Skeletal muscle tissue (tissue), 3 donors: ENCODE measurements at regions not wholly inside any gene's neighbourhood (a gene's known extent, or its start where the extent isn't known, plus 50 kb on each side); places are given as distances from the start of the nearest gene placed in this dataset.

ENCODE experiments used
- H3K27ac ChIP-seq: one replicate; pipeline ENCODE4 v1.7.0; 2013; ENCODE audit warnings: mild to moderate bottlenecking, low read depth, low read length, inconsistent platforms
- H3K27me3 ChIP-seq, 3 donors: one replicate each; pipeline ENCODE4 v1.7.0; 2013; ENCODE audit warnings: low read length in 3 of 3; ENCODE audit not compliant: control insufficient read depth in 3 of 3, insufficient read depth in 3 of 3
- H3K36me3 ChIP-seq, 3 donors: one replicate each; pipeline ENCODE4 v1.7.0; 2013; ENCODE audit warnings: low read length in 3 of 3; ENCODE audit not compliant: control insufficient read depth in 3 of 3, insufficient read depth in 3 of 3
- H3K4me1 ChIP-seq, 3 donors: one replicate each; pipeline ENCODE4 v1.7.0; 2013; ENCODE audit warnings: low read length in 3 of 3, mild to moderate bottlenecking in 3 of 3; ENCODE audit not compliant: control insufficient read depth in 3 of 3, insufficient read depth in 3 of 3
- H3K4me3 ChIP-seq, 3 donors: one replicate each; pipeline ENCODE4 v1.7.0; 2013; ENCODE audit warnings: low read length in 3 of 3
- H3K9ac ChIP-seq, 3 donors: one replicate each; pipeline ENCODE4 v1.7.0; 2013; ENCODE audit warnings: low read length in 3 of 3, mild to moderate bottlenecking in 3 of 3, moderate library complexity in 2 of 3, low read depth in 1 of 3
- H3K9me3 ChIP-seq, 3 donors: one replicate each; pipeline ENCODE4 v1.7.0; 2013; ENCODE audit warnings: low read length in 3 of 3; ENCODE audit not compliant: control insufficient read depth in 3 of 3
- donor health status: Osteomylitis.

GRCh38 chr10:57948796-57949195 lies 318.9 kb downstream of the IPMK start:
- no peak overlapping the region for H3K4me3 ChIP-seq

DNA sequence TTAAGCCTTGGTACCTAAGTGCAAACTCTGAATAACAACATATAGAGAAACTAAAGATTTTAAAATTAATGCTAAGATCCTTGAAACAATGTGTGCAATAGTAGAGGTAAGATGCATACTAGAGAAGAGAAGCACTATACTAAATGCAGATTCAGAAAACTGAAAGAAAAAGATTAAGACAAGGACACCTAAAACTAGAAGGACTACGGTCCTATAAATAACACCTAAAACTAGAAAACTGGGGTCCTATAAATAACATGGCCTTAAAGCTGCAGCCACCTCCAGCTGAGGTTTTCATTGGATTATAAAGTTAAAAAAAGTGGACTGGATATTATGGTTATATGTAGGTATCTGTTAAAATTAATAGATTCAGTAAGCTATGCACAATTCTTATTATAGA lies 320.9 kb downstream of the IPMK start:
- no peak overlapping the region for H3K27ac ChIP-seq
- no peaks in the 10 kb centered on the region for H3K27me3 ChIP-seq
- no peaks in the 10 kb centered on the region for H3K36me3 ChIP-seq
- H3K4me1 ChIP-seq, result no peaks in the 10 kb centered on the region
- H3K4me3 ChIP-seq, result no peak overlapping the region
- no peak overlapping the region for H3K9ac ChIP-seq
- no peaks in the 10 kb centered on the region for H3K9me3 ChIP-seq

More at GRCh38 chr10:57948796-57949195, 318.9 kb downstream of the IPMK start:
- no peak overlapping the region for H3K9ac ChIP-seq
- H3K36me3 ChIP-seq, result no peaks in the 10 kb centered on the region
- no peaks in the 10 kb centered on the region for H3K4me1 ChIP-seq
- H3K27me3 ChIP-seq, result no peaks in the 10 kb centered on the region
- H3K9me3 ChIP-seq, result no peaks in the 10 kb centered on the region
- H3K27ac ChIP-seq, result no peak overlapping the region

DNA sequence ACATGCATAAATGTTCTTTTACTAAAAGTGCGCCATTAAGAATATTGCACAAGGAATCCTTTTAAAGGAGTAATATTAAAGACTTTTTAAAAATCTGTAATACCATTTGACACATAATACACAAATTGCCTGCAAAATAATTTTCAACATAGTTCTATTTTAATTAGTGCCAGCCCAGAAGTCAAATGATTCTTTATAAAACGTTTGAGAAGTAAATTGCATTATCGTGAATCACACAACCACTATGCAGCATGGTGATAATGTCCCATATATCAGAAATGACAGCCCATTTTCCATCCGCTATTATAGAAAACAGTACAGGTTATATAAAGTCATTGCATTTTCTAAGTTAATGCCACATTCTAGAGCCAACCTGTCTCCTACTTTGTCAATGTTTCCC lies 324.0 kb downstream of the IPMK start:
- H3K9ac ChIP-seq, result no peak overlapping the region

GRCh38 chr10:57925045-57925444 lies 342.6 kb downstream of the IPMK start:
- H3K27ac ChIP-seq, result no peak overlapping the region
- no peaks in the 10 kb centered on the region for H3K27me3 ChIP-seq
- H3K9me3 ChIP-seq, result no peaks in the 10 kb centered on the region
- no peak overlapping the region for H3K9ac ChIP-seq
- no peaks in the 10 kb centered on the region for H3K36me3 ChIP-seq
- no peak overlapping the region for H3K4me3 ChIP-seq
- H3K4me1 ChIP-seq, result no peaks in the 10 kb centered on the region

More for the DNA sequence above, 324.0 kb downstream of the IPMK start:
- Histone ChIP-seq H3K9me3 (no peaks in the 10 kb centered on the region), H3K36me3 (no peaks in the 10 kb centered on the region), H3K27ac (no peak overlapping the region), H3K4me1 (no peaks in the 10 kb centered on the region), H3K4me3 (no peak overlapping the region), H3K27me3 (no peaks in the 10 kb centered on the region)

- Histone ChIP-seq H3K9me3 (no peaks in the 10 kb centered on the region), H3K36me3 (no peaks in the 10 kb centered on the region), H3K9ac (no peak overlapping the region), H3K4me1 (no peaks in the 10 kb centered on the region), H3K27ac (no peak overlapping the region), H3K4me3 (no peak overlapping the region), H3K27me3 (no peaks in the 10 kb centered on the region)
Observed at GRCh38 chr10:57921140-57921539, 346.6 kb downstream of the IPMK start.

- no peak overlapping the region for H3K9ac ChIP-seq
- no peaks in the 10 kb centered on the region for H3K36me3 ChIP-seq
- H3K27me3 ChIP-seq, result no peaks in the 10 kb centered on the region
- no peaks in the 10 kb centered on the region for H3K9me3 ChIP-seq
- no peaks in the 10 kb centered on the region for H3K4me1 ChIP-seq
- no peak overlapping the region for H3K27ac ChIP-seq
- no peak overlapping the region for H3K4me3 ChIP-seq
Observed at GRCh38 chr10:57919864-57920263, 347.8 kb downstream of the IPMK start.

GRCh38 chr10:57917019-57917418 lies 350.7 kb downstream of the IPMK start:
- H3K9ac ChIP-seq, result no peak overlapping the region
- no peaks in the 10 kb centered on the region for H3K4me1 ChIP-seq
- no peak overlapping the region for H3K27ac ChIP-seq
- no peaks in the 10 kb centered on the region for H3K9me3 ChIP-seq
- H3K4me3 ChIP-seq, result no peak overlapping the region
- H3K36me3 ChIP-seq, result no peaks in the 10 kb centered on the region
- H3K27me3 ChIP-seq, result no peaks in the 10 kb centered on the region

DNA sequence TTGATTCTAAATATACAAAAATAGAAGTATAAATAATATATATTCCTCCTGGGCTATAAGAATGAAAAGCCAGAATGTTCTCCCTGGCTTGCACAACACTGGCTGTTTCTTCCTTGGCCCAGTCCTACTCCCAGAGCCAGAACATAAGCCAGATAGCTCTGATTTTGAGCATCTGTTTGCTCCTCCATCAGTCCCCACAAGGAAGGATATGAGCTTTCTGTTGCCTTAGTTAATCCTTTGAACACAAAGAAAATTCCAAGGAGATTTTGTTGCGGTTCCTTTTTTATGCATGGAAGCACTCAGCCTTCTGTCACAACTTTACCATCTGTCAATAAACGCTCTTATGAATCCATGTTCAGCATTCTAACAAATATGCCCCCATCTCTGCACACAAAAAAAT lies 361.8 kb downstream of the IPMK start:
- Histone ChIP-seq H3K27ac (no peak overlapping the region), H3K9ac (no peak overlapping the region), H3K4me3 (no peak overlapping the region), H3K4me1 (no peaks in the 10 kb centered on the region), H3K9me3 (peaks cover 0 to 2% (median 0%) of the 10 kb centered on the region in 3 donors), H3K36me3 (no peaks in the 10 kb centered on the region), H3K27me3 (no peaks in the 10 kb centered on the region)

DNA sequence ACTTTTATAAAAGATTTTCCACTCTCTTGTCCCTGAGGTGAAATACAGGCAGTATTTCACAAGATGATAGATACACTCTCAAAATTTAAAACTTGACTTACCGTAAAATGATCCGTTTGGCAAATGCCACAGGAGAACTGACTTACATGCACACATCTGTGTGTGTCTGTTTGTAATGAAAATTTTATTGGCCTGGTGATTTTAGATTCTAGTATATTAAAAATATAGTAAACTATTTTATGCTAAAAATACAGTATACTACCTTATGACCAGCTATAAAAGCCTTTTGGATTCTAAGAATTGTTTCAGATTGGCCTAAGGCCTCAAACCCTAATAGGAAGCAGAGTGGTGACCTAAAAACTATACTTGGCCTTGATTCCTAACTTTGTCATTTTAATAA lies 362.7 kb downstream of the IPMK start:
- no peaks in the 10 kb centered on the region for H3K36me3 ChIP-seq
- no peak overlapping the region for H3K9ac ChIP-seq
- H3K4me3 ChIP-seq, result no peak overlapping the region
- H3K27me3 ChIP-seq, result no peaks in the 10 kb centered on the region
- H3K4me1 ChIP-seq, result no peaks in the 10 kb centered on the region
- peaks cover 0 to 2% (median 0%) of the 10 kb centered on the region in 3 donors for H3K9me3 ChIP-seq
- H3K27ac ChIP-seq, result no peak overlapping the region

- H3K4me3 ChIP-seq, result no peak overlapping the region
- H3K27ac ChIP-seq, result no peak overlapping the region
- H3K4me1 ChIP-seq, result no peaks in the 10 kb centered on the region
- no peak overlapping the region for H3K9ac ChIP-seq
- H3K36me3 ChIP-seq, result no peaks in the 10 kb centered on the region
- H3K9me3 ChIP-seq, result peaks cover 0 to under 1% (median 0%) of the 10 kb centered on the region in 3 donors
- no peaks in the 10 kb centered on the region for H3K27me3 ChIP-seq
Observed at GRCh38 chr10:57898231-57898630, 369.5 kb downstream of the IPMK start.

DNA sequence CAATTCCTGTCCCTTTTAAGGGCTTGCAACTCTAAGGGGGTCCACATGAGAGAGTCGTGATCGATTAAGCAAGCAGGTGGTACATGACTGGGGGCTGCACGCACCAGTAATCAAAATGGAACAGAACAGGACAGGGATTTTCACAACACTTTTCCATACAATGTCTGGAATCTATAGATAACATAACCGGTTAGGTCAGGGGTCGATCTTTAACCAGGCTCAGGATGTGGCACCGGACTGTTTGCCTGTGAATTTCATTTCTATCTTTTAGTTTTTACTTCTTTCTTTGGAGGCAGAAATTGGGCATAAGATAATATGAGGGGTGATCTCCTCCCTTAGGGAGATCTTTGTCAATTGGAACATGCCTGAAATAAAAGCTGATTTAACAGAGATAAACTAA lies 370.1 kb downstream of the IPMK start:
- H3K27me3 ChIP-seq, result no peaks in the 10 kb centered on the region
- H3K9me3 ChIP-seq, result no peaks in the 10 kb centered on the region
- H3K4me3 ChIP-seq, result no peak overlapping the region
- H3K4me1 ChIP-seq, result no peaks in the 10 kb centered on the region
- H3K27ac ChIP-seq, result no peak overlapping the region
- H3K36me3 ChIP-seq, result no peaks in the 10 kb centered on the region
- no peak overlapping the region for H3K9ac ChIP-seq
